Esophagus (tissue), 2 donors: ENCODE measurements at regions not wholly inside any gene's neighbourhood (a gene's known extent, or its start where the extent isn't known, plus 50 kb on each side); places are given as distances from the start of the nearest gene placed in this dataset.
"Not testable (repeated sequence)": the region's sequence is repeated elsewhere in the genome, so short reads cannot be mapped to it uniquely, and the experiment has no call there.

Source experiments
- H3K27ac ChIP-seq, 2 donors: one replicate each; pipeline ENCODE4 v1.5.1; 2013; ENCODE audit warnings: low read depth in 2 of 2, mild to moderate bottlenecking in 2 of 2, inconsistent platforms in 1 of 2, low read length in 1 of 2, moderate library complexity in 1 of 2
- H3K27me3 ChIP-seq, 2 donors: one replicate each; pipeline ENCODE4 v1.6.1; 2013; ENCODE audit warnings: low read length in 2 of 2, control low read depth in 1 of 2, mild to moderate bottlenecking in 1 of 2; ENCODE audit not compliant: insufficient read depth in 2 of 2, control insufficient read depth in 1 of 2
- H3K36me3 ChIP-seq, 2 donors: one replicate each; pipeline ENCODE4 v1.6.1; 2013; ENCODE audit warnings: low read length in 1 of 2; ENCODE audit not compliant: control insufficient read depth in 2 of 2, insufficient read depth in 2 of 2
- H3K4me1 ChIP-seq, 2 donors: one replicate each; pipeline ENCODE4 v1.6.1; 2013; ENCODE audit warnings: low read length in 1 of 2; ENCODE audit not compliant: control insufficient read depth in 2 of 2, insufficient read depth in 2 of 2
- H3K4me3 ChIP-seq, 2 donors: one replicate each; pipeline ENCODE4 v1.5.1; 2013; ENCODE audit warnings: low read length in 2 of 2, mild to moderate bottlenecking in 2 of 2, low read depth in 1 of 2, moderate library complexity in 1 of 2
- H3K9me3 ChIP-seq, 2 donors: one replicate each; pipeline ENCODE4 v1.6.1; 2013; ENCODE audit warnings: mild to moderate bottlenecking in 2 of 2, low read depth in 1 of 2, low read length in 1 of 2, moderate library complexity in 1 of 2; ENCODE audit not compliant: control insufficient read depth in 2 of 2, insufficient read depth in 1 of 2
- WGBS, 2 donors: extraction: QIAGEN DNeasy Blood & Tissue Kit; methylation state at CpG; one replicate each; pipeline ENCODE4 v1.1.7; 2013; 5-methylcytosine and 5-hydroxymethylcytosine counted together
- donor health status: healthy with polysubstance abuse.
- donor health status: Bipolar disorder and iron deficiency.

- no peak overlapping the region for H3K4me3 ChIP-seq
- H3K27me3 ChIP-seq: no peaks in the 10 kb centered on the region
- H3K4me1 ChIP-seq: no peaks in the 10 kb centered on the region
- H3K36me3 ChIP-seq: no peaks in the 10 kb centered on the region
- WGBS, 2 donors: 85 to 90% methylated on average over 13 of the region's 13 CpGs
- H3K27ac ChIP-seq: no peak overlapping the region
- H3K9me3 ChIP-seq: no peaks in the 10 kb centered on the region
These were observed 60.1 kb upstream of the SH3RF1 start for GRCh38 chr4:169330811-169331210.

DNA sequence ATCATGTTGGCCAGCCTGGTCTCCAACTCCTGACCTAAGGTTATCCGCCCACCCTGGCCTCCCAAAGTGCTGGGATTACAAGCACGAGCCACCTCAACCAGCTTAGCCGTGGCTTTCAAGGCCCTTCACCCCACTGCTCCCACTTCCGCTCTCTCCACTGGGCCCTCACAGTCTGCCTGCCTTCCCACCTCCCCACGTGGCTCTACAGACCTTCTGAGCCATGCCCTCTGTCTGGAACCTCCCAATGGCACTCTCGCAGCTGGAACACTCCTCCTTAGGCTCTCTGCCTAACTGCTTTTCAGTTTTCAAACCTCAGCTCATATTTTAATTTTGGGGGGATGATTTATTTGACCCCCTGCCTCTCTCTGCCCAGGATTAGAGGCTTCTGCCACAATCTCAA, 59.3 kb upstream of the SH3RF1 start:
- Histone ChIP-seq H3K4me3 (no peak overlapping the region), H3K9me3 (no peaks in the 10 kb centered on the region), H3K36me3 (no peaks in the 10 kb centered on the region), H3K4me1 (no peaks in the 10 kb centered on the region), H3K27ac (no peak overlapping the region), H3K27me3 (no peaks in the 10 kb centered on the region)
- WGBS, 2 donors: 87 to 89% methylated on average over 6 of the region's 6 CpGs

GRCh38 chr4:169327951-169328350, 57.2 kb upstream of the SH3RF1 start:
- Histone ChIP-seq H3K4me3 (no peak overlapping the region), H3K27ac (no peak overlapping the region), H3K9me3 (no peaks in the 10 kb centered on the region), H3K36me3 (no peaks in the 10 kb centered on the region), H3K27me3 (no peaks in the 10 kb centered on the region), H3K4me1 (no peaks in the 10 kb centered on the region)
- 70 to 90% methylated on average over 3 of the region's 3 CpGs for WGBS, 2 donors

GRCh38 chr4:169323925-169324324, 53.2 kb upstream of the SH3RF1 start:
- H3K4me3 ChIP-seq, H3K27ac ChIP-seq, H3K9me3 ChIP-seq, H3K4me1 ChIP-seq, H3K36me3 ChIP-seq, H3K27me3 ChIP-seq: not testable (repeated sequence)
- WGBS, 2 donors: 94 to 98% methylated on average over 1 of the region's 1 CpG

GRCh38 chr4:169322833-169323232, 52.1 kb upstream of the SH3RF1 start:
- H3K4me3 ChIP-seq, H3K4me1 ChIP-seq, H3K9me3 ChIP-seq, H3K27me3 ChIP-seq, H3K36me3 ChIP-seq, H3K27ac ChIP-seq: not testable (repeated sequence)
